ENCODE measurements at regions not wholly inside any gene's neighbourhood (a gene's known extent, or its start where the extent isn't known, plus 50 kb on each side); places are given as distances from the start of the nearest gene placed in this dataset.

DNA sequence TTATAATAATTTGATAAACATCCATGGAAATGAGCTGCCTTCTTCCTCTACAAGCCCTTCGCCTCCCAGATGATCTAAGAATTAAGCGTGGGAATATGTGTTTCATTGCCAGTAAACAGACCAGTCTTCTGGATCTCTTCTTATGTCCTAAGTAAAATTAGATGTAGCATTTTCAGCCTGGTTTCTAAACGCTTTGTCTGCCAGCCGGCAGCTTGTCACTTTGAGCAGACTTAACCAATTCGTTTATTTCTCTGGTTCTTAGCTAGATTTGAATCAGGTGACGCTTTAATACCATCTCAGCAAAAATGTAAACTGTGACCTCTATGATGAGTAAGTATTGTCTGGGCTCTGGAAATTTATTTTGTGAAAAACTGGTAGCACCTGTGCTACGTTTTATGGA lies 380.6 kb upstream of the NUDT12 start:
- no peak overlapping the region for H3K4me3 ChIP-seq (replicated peaks in 1 of 3; ENCODE audit: insufficient read depth in 1 of 3, low read depth in 1 of 3, low read length in 3 of 3)
- no peaks in the 10 kb centered on the region for H3K79me2 ChIP-seq (ENCODE audit: control insufficient read depth, insufficient read depth, low read length)
- no peaks in the 10 kb centered on the region for H4K20me1 ChIP-seq (replicated peaks; ENCODE audit: control insufficient read depth, extremely low read depth, insufficient read depth, low read length)
- H2AFZ ChIP-seq (ENCODE audit: low read depth, low read length) = no peak overlapping the region
- no peaks in the 10 kb centered on the region for H3K4me1 ChIP-seq (ENCODE audit: control insufficient read depth, extremely low read depth, insufficient read depth, low read length)
- no TSS peak for BruUV-seq (replicated peaks)
- TF ChIP-seq POLR2AphosphoS5 (IDR thresholded peaks at IDR 0.05; ENCODE audit: insufficient read depth, low read depth, low read length) (no peak), MAX (IDR thresholded peaks at IDR 0.05; ENCODE audit: insufficient read depth, insufficient read length) (no peak)
- H3K27me3 ChIP-seq (ENCODE audit: control insufficient read depth in 2 of 2, insufficient read depth in 2 of 2, low read length in 2 of 2) = no peaks in the 10 kb centered on the region
- no peaks in the 10 kb centered on the region for H3K9me1 ChIP-seq (replicated peaks; ENCODE audit: control insufficient read depth, extremely low read depth, insufficient read depth, low read length)
- POLR2A ChIA-PET = no interaction called here
- H3K4me2 ChIP-seq (ENCODE audit: insufficient read depth, low read length) = no peak overlapping the region
- intact Hi-C loops (cut with micrococcal nuclease) = no loop called here
- no peak for DNase-seq (ENCODE audit: low read depth, low spot score)
- H3K9me3 ChIP-seq (replicated peaks; ENCODE audit: control insufficient read depth, insufficient read depth, low read length) = no peaks in the 10 kb centered on the region
- no peaks in the 10 kb centered on the region for H3K36me3 ChIP-seq (ENCODE audit: control insufficient read depth in 2 of 2, extremely low read depth in 1 of 2, insufficient read depth in 2 of 2, low read length in 2 of 2)
- no peak for FAIRE-seq
- CTCF ChIA-PET = interaction anchor here (1.2 kb wide), 1 partner anchor 26 kb away, joined by 3 read pairs; no protein-coding TSS in a partner anchor
- dilution Hi-C loops (cut with MboI; ENCODE audit: extremely low pct_ligation_motif_present, low sequenced_read_pairs) = no loop called here
- H3K27ac ChIP-seq (ENCODE audit: insufficient read depth, low read depth, low read length) = no peak overlapping the region
- no peak overlapping the region for H3K9ac ChIP-seq (replicated peaks; ENCODE audit: extremely low read depth, insufficient read depth, low read length)

DNA sequence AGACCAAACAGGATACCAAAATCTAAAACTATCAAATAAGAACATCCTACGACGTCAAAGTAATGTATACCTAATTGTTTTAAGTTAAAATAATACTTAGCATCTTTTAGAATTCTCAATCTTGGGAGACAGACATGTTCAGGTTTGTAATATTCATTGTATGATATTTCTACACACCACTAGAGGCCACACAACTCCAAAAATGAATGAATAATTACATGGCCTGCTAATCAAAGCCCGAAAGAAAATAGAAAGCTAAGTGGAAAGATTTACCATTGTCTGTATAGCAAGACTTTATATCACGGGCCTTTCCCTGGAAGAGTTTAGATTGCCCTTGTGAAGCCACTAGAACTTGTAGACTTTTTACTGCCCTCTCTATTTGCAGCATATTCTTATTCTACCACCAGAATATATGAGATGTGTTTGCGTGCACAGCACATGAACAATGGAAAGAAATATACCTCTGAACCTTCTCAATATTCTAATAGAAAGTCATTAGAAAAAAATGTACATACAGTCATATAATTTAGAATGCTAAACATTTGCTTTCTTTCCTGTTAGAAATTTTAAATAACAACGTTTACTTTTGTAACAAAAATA lies 380.1 kb upstream of the NUDT12 start:
- Histone ChIP-seq H2AFZ (ENCODE audit: low read depth, low read length) (no peak overlapping the region), H3K27ac (ENCODE audit: insufficient read depth, low read depth, low read length) (no peak overlapping the region), H3K27me3 (ENCODE audit: control insufficient read depth in 2 of 2, insufficient read depth in 2 of 2, low read length in 2 of 2) (no peaks in the 10 kb centered on the region), H3K9me3 (replicated peaks; ENCODE audit: control insufficient read depth, insufficient read depth, low read length) (no peaks in the 10 kb centered on the region), H4K20me1 (replicated peaks; ENCODE audit: control insufficient read depth, extremely low read depth, insufficient read depth, low read length) (no peaks in the 10 kb centered on the region), H3K9ac (replicated peaks; ENCODE audit: extremely low read depth, insufficient read depth, low read length) (no peak overlapping the region), H3K9me1 (replicated peaks; ENCODE audit: control insufficient read depth, extremely low read depth, insufficient read depth, low read length) (no peaks in the 10 kb centered on the region), H3K79me2 (ENCODE audit: control insufficient read depth, insufficient read depth, low read length) (no peaks in the 10 kb centered on the region), H3K36me3 (ENCODE audit: control insufficient read depth in 2 of 2, extremely low read depth in 1 of 2, insufficient read depth in 2 of 2, low read length in 2 of 2) (no peaks in the 10 kb centered on the region), H3K4me2 (ENCODE audit: insufficient read depth, low read length) (no peak overlapping the region), H3K4me1 (ENCODE audit: control insufficient read depth, extremely low read depth, insufficient read depth, low read length) (no peaks in the 10 kb centered on the region), H3K4me3 (replicated peaks in 1 of 3; ENCODE audit: insufficient read depth in 1 of 3, low read depth in 1 of 3, low read length in 3 of 3) (no peak overlapping the region)
- TF ChIP-seq EZH2 (IDR thresholded peaks at IDR 0.05; ENCODE audit: borderline replicate concordance, low read depth, low read length, severe bottlenecking) (no peak), MYC (IDR thresholded peaks at IDR 0.05; ENCODE audit: low read depth, low read length) (no peak), POLR2AphosphoS5 (IDR thresholded peaks at IDR 0.05; ENCODE audit: insufficient read depth, low read depth, low read length) (no peak), FOS (IDR thresholded peaks at IDR 0.05; ENCODE audit: borderline replicate concordance, insufficient read depth, low read length) (no peak), MAX (IDR thresholded peaks at IDR 0.05; ENCODE audit: insufficient read depth, insufficient read length) (no peak), GATA2 (IDR thresholded peaks at IDR 0.05; ENCODE audit: insufficient read depth, insufficient read length, low read depth, low read length) (no peak), POLR2A (IDR thresholded peaks at IDR 0.05; ENCODE audit: low read depth, low read length) (no peak), JUN (IDR thresholded peaks at IDR 0.05; ENCODE audit: borderline replicate concordance, insufficient read depth, insufficient read length, low read depth) (no peak)
- TF ChIP-seq, protein P1, sequence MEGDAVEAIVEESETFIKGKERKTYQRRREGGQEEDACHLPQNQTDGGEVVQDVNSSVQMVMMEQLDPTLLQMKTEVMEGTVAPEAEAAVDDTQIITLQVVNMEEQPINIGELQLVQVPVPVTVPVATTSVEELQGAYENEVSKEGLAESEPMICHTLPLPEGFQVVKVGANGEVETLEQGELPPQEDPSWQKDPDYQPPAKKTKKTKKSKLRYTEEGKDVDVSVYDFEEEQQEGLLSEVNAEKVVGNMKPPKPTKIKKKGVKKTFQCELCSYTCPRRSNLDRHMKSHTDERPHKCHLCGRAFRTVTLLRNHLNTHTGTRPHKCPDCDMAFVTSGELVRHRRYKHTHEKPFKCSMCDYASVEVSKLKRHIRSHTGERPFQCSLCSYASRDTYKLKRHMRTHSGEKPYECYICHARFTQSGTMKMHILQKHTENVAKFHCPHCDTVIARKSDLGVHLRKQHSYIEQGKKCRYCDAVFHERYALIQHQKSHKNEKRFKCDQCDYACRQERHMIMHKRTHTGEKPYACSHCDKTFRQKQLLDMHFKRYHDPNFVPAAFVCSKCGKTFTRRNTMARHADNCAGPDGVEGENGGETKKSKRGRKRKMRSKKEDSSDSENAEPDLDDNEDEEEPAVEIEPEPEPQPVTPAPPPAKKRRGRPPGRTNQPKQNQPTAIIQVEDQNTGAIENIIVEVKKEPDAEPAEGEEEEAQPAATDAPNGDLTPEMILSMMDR (IDR thresholded peaks at IDR 0.05; ENCODE audit: extremely low read depth in 1 of 2, insufficient read depth in 1 of 2, low read depth in 1 of 2, low read length in 2 of 2) = no peak
- ChIA-PET POLR2A (no interaction called here), CTCF (interaction anchor here (1.2 kb wide), 1 partner anchor 25 kb away, joined by 3 read pairs; no protein-coding TSS in a partner anchor)
- dilution Hi-C loops (cut with MboI; ENCODE audit: extremely low pct_ligation_motif_present, low sequenced_read_pairs) = no loop called here
- FAIRE-seq (peak; percentile 54), DNase-seq (ENCODE audit: low read depth, low spot score) (no peak)
- intact Hi-C loops (cut with micrococcal nuclease) = no loop called here
- no TSS peak for BruUV-seq (replicated peaks)

Data from endothelial cell of umbilical vein (primary cell).